ENCODE measurements at regions not wholly inside any gene's neighbourhood (a gene's known extent, or its start where the extent isn't known, plus 50 kb on each side); places are given as distances from the start of the nearest gene placed in this dataset.
A peak's percentile ranks its signal among the peaks of the same experiment; 100 is the strongest.

DNA sequence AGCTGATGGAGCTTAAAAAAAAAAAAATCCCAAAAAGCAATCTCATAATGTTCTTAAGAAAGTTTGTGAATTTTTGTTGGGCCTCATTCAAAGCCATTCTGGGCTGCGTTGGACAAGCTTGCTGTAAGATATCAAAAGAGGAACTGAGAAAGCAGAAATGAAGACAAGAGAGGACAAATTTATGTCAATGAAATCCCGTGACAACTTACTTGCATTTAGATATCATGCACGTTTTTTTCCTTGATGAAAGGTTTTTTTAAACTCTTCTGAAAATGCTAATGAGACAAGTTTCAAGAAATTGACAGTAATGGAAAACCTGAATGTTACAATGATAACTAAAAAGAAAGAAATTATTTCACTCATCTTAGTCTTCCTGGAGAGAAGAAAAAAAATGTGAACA lies 662.9 kb downstream of the SQOR start:
- TF ChIP-seq, protein P1, sequence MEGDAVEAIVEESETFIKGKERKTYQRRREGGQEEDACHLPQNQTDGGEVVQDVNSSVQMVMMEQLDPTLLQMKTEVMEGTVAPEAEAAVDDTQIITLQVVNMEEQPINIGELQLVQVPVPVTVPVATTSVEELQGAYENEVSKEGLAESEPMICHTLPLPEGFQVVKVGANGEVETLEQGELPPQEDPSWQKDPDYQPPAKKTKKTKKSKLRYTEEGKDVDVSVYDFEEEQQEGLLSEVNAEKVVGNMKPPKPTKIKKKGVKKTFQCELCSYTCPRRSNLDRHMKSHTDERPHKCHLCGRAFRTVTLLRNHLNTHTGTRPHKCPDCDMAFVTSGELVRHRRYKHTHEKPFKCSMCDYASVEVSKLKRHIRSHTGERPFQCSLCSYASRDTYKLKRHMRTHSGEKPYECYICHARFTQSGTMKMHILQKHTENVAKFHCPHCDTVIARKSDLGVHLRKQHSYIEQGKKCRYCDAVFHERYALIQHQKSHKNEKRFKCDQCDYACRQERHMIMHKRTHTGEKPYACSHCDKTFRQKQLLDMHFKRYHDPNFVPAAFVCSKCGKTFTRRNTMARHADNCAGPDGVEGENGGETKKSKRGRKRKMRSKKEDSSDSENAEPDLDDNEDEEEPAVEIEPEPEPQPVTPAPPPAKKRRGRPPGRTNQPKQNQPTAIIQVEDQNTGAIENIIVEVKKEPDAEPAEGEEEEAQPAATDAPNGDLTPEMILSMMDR (conservative IDR thresholded peaks at IDR 0.05; ENCODE audit: low read depth, low read length), result no peak
- no peak for DNase-seq (ENCODE audit: low read depth)
- no peak overlapping the region for H3K4me3 ChIP-seq (ENCODE audit: low read depth, low read length)

DNA sequence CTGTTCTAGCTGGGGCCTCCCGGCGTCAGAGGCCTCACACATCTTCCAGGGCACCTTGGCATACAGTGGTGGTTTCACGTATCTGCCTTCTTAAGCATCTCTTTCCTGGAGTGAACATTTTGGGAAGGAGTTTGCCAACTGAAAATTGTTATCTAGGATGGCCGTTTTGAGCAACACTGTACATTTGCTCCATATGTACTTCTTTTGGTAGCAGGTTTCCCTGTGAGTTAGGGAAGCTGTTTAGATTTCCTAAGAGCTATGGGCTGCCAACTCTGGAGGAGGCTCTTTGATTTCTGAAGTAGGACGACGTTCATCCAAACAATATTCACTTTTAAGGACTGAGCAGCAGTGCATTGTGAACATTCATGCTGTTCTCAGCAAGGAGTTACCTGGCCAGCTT lies 665.9 kb downstream of the SQOR start:
- TF ChIP-seq, protein P1 (conservative IDR thresholded peaks at IDR 0.05; ENCODE audit: low read depth, low read length), result no peak
- no peak for DNase-seq (ENCODE audit: low read depth)
- no peak overlapping the region for H3K4me3 ChIP-seq (ENCODE audit: low read depth, low read length)

DNA sequence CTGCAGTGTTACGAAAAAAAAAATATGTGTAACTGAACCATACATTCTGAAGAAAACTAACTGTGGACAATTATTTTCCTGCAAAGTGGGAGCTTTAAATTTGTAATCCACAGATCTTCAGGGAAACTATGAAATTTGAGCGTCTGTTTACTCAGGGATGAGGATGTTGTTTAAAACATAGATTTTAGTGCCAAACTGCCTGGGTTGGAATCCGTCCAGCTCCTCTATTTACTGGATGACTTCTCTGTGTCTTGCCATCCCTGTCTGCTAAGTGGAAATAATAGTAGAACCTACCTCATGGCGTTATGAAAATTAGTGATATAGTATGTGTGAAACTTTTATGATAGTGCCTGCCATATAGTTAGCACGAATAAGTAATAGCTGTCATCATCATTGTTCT lies 666.5 kb downstream of the SQOR start:
- TF ChIP-seq, protein P1 (conservative IDR thresholded peaks at IDR 0.05; ENCODE audit: low read depth, low read length), result no peak

DNA sequence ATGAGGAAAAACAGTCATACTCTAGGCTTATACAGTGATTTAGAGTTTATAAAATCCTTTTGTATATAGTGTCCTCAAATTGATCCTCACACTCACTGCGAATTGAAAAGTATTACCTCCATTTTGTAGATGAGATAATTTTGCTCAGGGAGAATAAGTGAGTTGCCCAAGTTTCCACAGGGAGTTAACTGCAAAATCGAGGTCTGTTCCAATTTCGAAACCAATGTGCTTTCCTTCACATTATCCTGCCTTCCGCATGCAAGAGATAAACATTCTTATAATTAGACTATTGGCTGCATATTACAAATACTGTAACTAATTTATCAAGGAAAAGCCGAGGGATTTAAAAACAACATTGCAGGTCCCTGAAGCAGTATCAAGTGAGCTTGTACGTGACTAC lies 667.0 kb downstream of the SQOR start:
- no peak for DNase-seq (ENCODE audit: low read depth)
- no peak overlapping the region for H3K4me3 ChIP-seq (ENCODE audit: low read depth, low read length)

More for the DNA sequence above, 666.5 kb downstream of the SQOR start:
- no peak overlapping the region for H3K4me3 ChIP-seq (ENCODE audit: low read depth, low read length)
- DNase-seq (ENCODE audit: low read depth), result no peak

DNA sequence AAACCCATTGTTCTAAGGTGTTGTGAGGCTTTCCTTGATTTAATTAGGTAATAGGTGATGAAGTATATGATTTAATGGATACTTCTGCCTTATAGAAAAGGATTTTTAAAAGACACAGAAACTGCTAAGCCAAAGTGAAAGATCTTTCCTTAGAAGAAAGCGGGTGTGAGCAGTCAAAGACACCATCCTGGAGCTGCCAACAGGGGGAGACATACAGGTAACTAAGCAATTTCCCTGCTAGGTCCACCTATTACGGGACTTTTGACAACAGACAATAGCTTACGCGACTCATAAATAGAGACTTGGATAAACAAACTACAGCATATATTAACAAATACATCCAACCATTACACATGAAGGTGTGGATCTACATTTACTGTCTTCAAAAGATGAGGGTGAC lies 669.5 kb downstream of the SQOR start:
- no peak overlapping the region for H3K4me3 ChIP-seq (ENCODE audit: low read depth, low read length)
- no peak for DNase-seq (ENCODE audit: low read depth)
- TF ChIP-seq, protein P1 (conservative IDR thresholded peaks at IDR 0.05; ENCODE audit: low read depth, low read length), result peak; percentile 8

More for the DNA sequence above, 667.0 kb downstream of the SQOR start:
- TF ChIP-seq, protein P1 (conservative IDR thresholded peaks at IDR 0.05; ENCODE audit: low read depth, low read length), result no peak

DNA sequence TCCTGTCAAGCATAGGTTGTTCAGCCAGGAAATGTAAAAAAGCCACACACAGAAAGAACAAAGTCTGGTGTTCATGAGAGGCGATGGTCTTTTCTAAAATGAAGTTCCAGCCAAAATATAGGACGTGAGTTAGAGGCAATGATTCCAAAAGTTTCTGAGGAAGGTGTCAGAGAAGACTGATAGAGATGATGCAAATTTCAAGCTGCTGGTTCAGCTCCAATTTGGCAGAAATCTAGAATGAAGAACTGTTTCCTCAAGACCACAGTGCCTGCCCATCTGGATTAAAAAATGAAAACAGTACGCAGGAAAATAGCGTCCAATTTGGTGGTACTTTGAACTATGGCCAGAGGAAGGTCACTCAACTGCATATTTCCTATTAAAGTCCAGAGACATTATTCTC lies 672.9 kb downstream of the SQOR start:
- H3K4me3 ChIP-seq (ENCODE audit: low read depth, low read length), result no peak overlapping the region
- DNase-seq (ENCODE audit: low read depth), result no peak
- TF ChIP-seq, protein P1 (conservative IDR thresholded peaks at IDR 0.05; ENCODE audit: low read depth, low read length), result no peak

DNA sequence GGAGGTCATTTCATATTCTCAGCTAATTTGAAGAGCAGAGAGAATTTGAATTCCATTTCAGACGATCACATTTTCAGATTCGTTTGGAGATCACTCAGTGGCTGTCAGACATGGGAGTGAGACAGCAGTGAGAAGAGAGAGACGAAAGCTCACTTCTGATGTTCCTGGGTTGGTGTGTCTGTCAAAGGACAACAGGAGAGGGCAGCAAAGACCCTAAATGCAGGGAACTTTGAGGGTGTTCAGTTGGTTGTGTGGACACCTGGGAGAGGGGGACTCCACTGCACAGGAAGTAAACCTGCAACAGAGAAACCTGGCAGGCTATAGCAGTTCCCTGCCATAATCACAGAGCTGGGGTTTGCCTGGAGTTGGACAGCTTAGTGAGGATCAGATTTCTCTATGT lies 675.1 kb downstream of the SQOR start:
- DNase-seq (ENCODE audit: low read depth), result no peak
- TF ChIP-seq, protein P1 (conservative IDR thresholded peaks at IDR 0.05; ENCODE audit: low read depth, low read length), result no peak
- H3K4me3 ChIP-seq (ENCODE audit: low read depth, low read length), result no peak overlapping the region

Measured in choroid plexus epithelial cell (primary cell).